Muscle of leg (tissue), 3 donors: ENCODE measurements at regions not wholly inside any gene's neighbourhood (a gene's known extent, or its start where the extent isn't known, plus 50 kb on each side); places are given as distances from the start of the nearest gene placed in this dataset.
"Not testable (repeated sequence)": the region's sequence is repeated elsewhere in the genome, so short reads cannot be mapped to it uniquely, and the experiment has no call there.

ENCODE experiments used
- DNase-seq: peaks from one replicate; pipeline ENCODE4 v3.0.0; 2013
- H3K27ac ChIP-seq: one replicate; pipeline ENCODE4 v1.5.1; 2013; ENCODE audit warnings: mild to moderate bottlenecking, low read length, control low read depth
- H3K27me3 ChIP-seq: one replicate; pipeline ENCODE4 v1.6.1; 2013; ENCODE audit warnings: low read length; ENCODE audit not compliant: control insufficient read depth, insufficient read depth
- H3K36me3 ChIP-seq: one replicate; pipeline ENCODE4 v1.6.1; 2013; ENCODE audit warnings: low read length; ENCODE audit not compliant: control insufficient read depth, insufficient read depth
- H3K4me1 ChIP-seq: one replicate; pipeline ENCODE4 v1.6.1; 2013; ENCODE audit warnings: low read length; ENCODE audit not compliant: control insufficient read depth, insufficient read depth
- H3K4me3 ChIP-seq: one replicate; pipeline ENCODE4 v1.5.1; 2013; ENCODE audit warnings: low read length, control low read depth
- H3K9me3 ChIP-seq: replicated peaks from 2 replicates; pipeline ENCODE4 v1.6.1; 2013; ENCODE audit warnings: low read depth, low read length; ENCODE audit not compliant: control insufficient read depth
- WGBS: methylation state at CpG from one replicate; pipeline ENCODE4 v1.1.5; 2013; ENCODE audit warnings: missing lambda C conversion rate; ENCODE audit not compliant: insufficient coverage; 5-methylcytosine and 5-hydroxymethylcytosine counted together

DNA sequence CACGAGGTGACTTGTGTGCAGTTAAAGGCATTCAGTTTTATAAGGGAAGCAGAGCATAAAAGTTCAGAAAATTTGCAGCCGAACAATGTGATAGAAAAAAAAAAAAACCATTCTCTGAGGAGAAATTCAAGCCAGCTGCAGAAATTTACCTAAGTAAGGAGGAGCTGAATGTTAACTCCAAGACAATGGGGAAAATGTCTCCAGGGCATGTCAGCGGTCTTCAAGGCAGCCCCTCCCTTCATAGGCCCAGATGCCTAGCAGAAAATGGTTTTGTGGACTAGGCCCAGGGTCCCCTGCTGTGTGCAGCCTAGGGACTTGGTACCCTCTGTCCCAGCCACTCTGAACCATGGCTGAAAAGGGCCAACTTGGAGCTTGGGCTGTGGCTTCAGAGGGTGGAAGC lies 1764.0 kb downstream of the C4orf33 start:
- no peak overlapping the region for H3K27ac ChIP-seq
- no peaks in the 10 kb centered on the region for H3K27me3 ChIP-seq
- H3K4me1 ChIP-seq = no peaks in the 10 kb centered on the region
- H3K9me3 ChIP-seq = peaks cover 2% of the 10 kb centered on the region
- DNase-seq = no peak
- H3K36me3 ChIP-seq = no peaks in the 10 kb centered on the region
- no peak overlapping the region for H3K4me3 ChIP-seq
- WGBS = no CpG with 5 or more reads among the region's 3 CpGs

DNA sequence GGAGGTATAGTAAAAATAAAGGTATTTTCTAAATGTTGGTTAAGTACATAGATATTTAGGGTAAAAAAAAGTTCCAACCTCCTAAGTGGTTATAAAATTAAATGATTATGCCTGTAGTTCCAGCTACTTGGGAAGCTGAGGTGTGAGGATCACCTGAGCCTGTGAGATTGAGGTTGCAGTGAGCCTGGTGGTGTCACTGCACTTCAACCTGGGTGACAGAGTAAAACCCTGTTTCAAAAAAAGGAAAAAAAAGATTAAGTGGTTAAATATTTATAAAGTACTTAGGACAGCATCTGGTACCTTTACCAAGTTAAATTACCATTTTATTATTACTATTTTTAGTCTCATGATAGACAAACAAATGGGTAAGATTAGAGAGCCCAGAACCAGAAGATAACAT lies 1801.0 kb downstream of the C4orf33 start:
- Histone ChIP-seq H3K4me1 (no peaks in the 10 kb centered on the region), H3K4me3 (no peak overlapping the region), H3K27me3 (no peaks in the 10 kb centered on the region), H3K36me3 (no peaks in the 10 kb centered on the region), H3K9me3 (no peaks in the 10 kb centered on the region), H3K27ac (no peak overlapping the region)
- DNase-seq = no peak

- no peaks in the 10 kb centered on the region for H3K36me3 ChIP-seq
- no peaks in the 10 kb centered on the region for H3K4me1 ChIP-seq
- H3K9me3 ChIP-seq = no peaks in the 10 kb centered on the region
- no peak overlapping the region for H3K27ac ChIP-seq
- H3K27me3 ChIP-seq = no peaks in the 10 kb centered on the region
- no peak overlapping the region for H3K4me3 ChIP-seq
- WGBS = no CpG with 5 or more reads among the region's 5 CpGs
- DNase-seq = no peak
Observed at GRCh38 chr4:130901321-130901720, 1805.4 kb downstream of the C4orf33 start.

GRCh38 chr4:130922955-130923354 lies 1827.0 kb downstream of the C4orf33 start:
- Histone ChIP-seq H3K36me3 (no peaks in the 10 kb centered on the region), H3K27me3 (no peaks in the 10 kb centered on the region), H3K27ac (no peak overlapping the region), H3K4me3 (no peak overlapping the region), H3K9me3 (peaks cover 8% of the 10 kb centered on the region), H3K4me1 (no peaks in the 10 kb centered on the region)
- WGBS = 67% methylated on average over 1 of the region's 2 CpGs
- no peak for DNase-seq

DNA sequence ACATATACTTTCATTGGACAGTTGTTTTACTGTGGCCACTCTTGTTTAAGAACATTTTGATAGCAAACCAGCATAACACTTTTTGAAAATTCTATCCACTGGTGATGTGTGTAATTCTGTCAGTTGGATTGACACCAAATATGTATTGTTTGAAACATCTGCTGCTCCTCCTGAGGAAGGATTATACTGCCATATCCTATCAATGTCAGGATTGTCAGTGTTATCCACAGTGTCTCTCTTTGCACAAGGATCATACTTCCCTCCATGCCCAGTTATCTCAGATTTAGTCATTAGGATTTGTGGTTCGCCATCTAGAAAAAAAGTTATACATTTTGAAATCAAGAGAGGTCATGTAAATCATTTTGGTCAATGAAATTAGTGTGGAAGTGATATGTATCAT lies 1859.6 kb downstream of the C4orf33 start:
- H3K27me3 ChIP-seq = no peaks in the 10 kb centered on the region
- no CpG with 5 or more reads among the region's 1 CpG for WGBS
- H3K36me3 ChIP-seq = no peaks in the 10 kb centered on the region
- no peaks in the 10 kb centered on the region for H3K4me1 ChIP-seq
- H3K27ac ChIP-seq = no peak overlapping the region
- no peaks in the 10 kb centered on the region for H3K9me3 ChIP-seq
- DNase-seq = no peak
- no peak overlapping the region for H3K4me3 ChIP-seq

GRCh38 chr4:130985371-130985770 lies 1889.4 kb downstream of the C4orf33 start:
- 44% methylated on average over 2 of the region's 4 CpGs for WGBS
- no peak for DNase-seq

GRCh38 chr4:130995988-130996387 lies 1900.0 kb downstream of the C4orf33 start:
- DNase-seq = no peak
- H3K4me1 ChIP-seq = no peaks in the 10 kb centered on the region
- H3K9me3 ChIP-seq = no peaks in the 10 kb centered on the region
- H3K27me3 ChIP-seq = no peaks in the 10 kb centered on the region
- H3K4me3 ChIP-seq = no peak overlapping the region
- H3K27ac ChIP-seq = no peak overlapping the region
- WGBS = no CpG with 5 or more reads among the region's 2 CpGs
- H3K36me3 ChIP-seq = no peaks in the 10 kb centered on the region

More at GRCh38 chr4:130985371-130985770, 1889.4 kb downstream of the C4orf33 start:
- Histone ChIP-seq H3K4me1 (no peaks in the 10 kb centered on the region), H3K27ac (no peak overlapping the region), H3K27me3 (no peaks in the 10 kb centered on the region), H3K4me3 (no peak overlapping the region), H3K9me3 (no peaks in the 10 kb centered on the region), H3K36me3 (no peaks in the 10 kb centered on the region)

GRCh38 chr4:131001371-131001770 lies 1905.4 kb downstream of the C4orf33 start:
- no peaks in the 10 kb centered on the region for H3K9me3 ChIP-seq
- no peaks in the 10 kb centered on the region for H3K36me3 ChIP-seq
- no peak overlapping the region for H3K4me3 ChIP-seq
- no peak overlapping the region for H3K27ac ChIP-seq
- no peaks in the 10 kb centered on the region for H3K27me3 ChIP-seq
- no peak for DNase-seq
- H3K4me1 ChIP-seq = no peaks in the 10 kb centered on the region

GRCh38 chr4:131002132-131002531 lies 1906.2 kb downstream of the C4orf33 start:
- WGBS = no CpG with 5 or more reads among the region's 1 CpG
- DNase-seq = no peak

GRCh38 chr4:131006388-131006787 lies 1910.4 kb downstream of the C4orf33 start:
- H3K9me3 ChIP-seq = no peaks in the 10 kb centered on the region
- no peaks in the 10 kb centered on the region for H3K36me3 ChIP-seq
- H3K27me3 ChIP-seq = no peaks in the 10 kb centered on the region
- no peaks in the 10 kb centered on the region for H3K4me1 ChIP-seq
- no peak overlapping the region for H3K4me3 ChIP-seq
- no peak overlapping the region for H3K27ac ChIP-seq
- no peak for DNase-seq
- no CpG with 5 or more reads among the region's 6 CpGs for WGBS

More at GRCh38 chr4:131002132-131002531, 1906.2 kb downstream of the C4orf33 start:
- Histone ChIP-seq H3K36me3 (no peaks in the 10 kb centered on the region), H3K4me1 (no peaks in the 10 kb centered on the region), H3K9me3 (no peaks in the 10 kb centered on the region), H3K27me3 (no peaks in the 10 kb centered on the region), H3K4me3 (no peak overlapping the region), H3K27ac (no peak overlapping the region)

GRCh38 chr4:131011961-131012360 lies 1916.0 kb downstream of the C4orf33 start:
- not testable (repeated sequence) for H3K4me1 ChIP-seq, H3K27ac ChIP-seq, H3K27me3 ChIP-seq, DNase-seq, H3K9me3 ChIP-seq, H3K36me3 ChIP-seq, H3K4me3 ChIP-seq
- 80% methylated on average over 1 of the region's 4 CpGs for WGBS
